ENCODE measurements at regions not wholly inside any gene's neighbourhood (a gene's known extent, or its start where the extent isn't known, plus 50 kb on each side); places are given as distances from the start of the nearest gene placed in this dataset.

DNA sequence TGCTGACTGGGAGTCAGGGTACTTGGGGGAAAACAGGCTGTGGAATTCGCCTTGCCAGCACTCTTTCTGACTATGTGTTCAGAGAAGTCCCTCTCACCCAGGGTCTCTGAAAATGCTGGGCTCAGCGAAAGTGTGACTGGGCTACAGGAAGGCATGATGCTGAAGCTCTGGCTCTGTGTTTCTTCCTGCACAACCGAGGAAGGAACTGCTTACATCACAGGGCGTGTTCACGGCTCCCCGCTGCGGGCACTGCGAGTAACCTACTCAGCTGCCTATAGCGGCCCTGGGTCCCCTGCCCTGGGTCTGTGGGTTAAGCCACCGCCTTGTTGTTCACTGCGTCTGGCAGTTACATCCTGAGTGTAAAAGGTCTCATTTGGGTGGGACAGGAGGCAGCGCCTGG, 222.4 kb upstream of the IRX4 start:
- TF ChIP-seq CTCF (conservative IDR thresholded peaks at IDR 0.05; ENCODE audit: low read depth, low read length): no peak
- no peak overlapping the region for H3K9ac ChIP-seq
- H3K27ac ChIP-seq: no peak overlapping the region
- no peak overlapping the region for H3K4me3 ChIP-seq (IDR thresholded peaks at IDR 0.05; ENCODE audit: insufficient read depth, low read depth, low read length)
- H3K79me2 ChIP-seq (ENCODE audit: insufficient read depth, low read depth): no peaks in the 10 kb centered on the region
- H3K27me3 ChIP-seq (ENCODE audit: insufficient read depth, low read depth): no peaks in the 10 kb centered on the region
- H3K4me2 ChIP-seq: no peak overlapping the region
- H3K4me1 ChIP-seq (ENCODE audit: low read depth, poor library complexity, severe bottlenecking): no peaks in the 10 kb centered on the region
- no peaks in the 10 kb centered on the region for H3K36me3 ChIP-seq (ENCODE audit: insufficient read depth)
- no peak overlapping the region for H2AFZ ChIP-seq (ENCODE audit: low read depth)
- no peaks in the 10 kb centered on the region for H4K20me1 ChIP-seq (ENCODE audit: insufficient read depth)

DNA sequence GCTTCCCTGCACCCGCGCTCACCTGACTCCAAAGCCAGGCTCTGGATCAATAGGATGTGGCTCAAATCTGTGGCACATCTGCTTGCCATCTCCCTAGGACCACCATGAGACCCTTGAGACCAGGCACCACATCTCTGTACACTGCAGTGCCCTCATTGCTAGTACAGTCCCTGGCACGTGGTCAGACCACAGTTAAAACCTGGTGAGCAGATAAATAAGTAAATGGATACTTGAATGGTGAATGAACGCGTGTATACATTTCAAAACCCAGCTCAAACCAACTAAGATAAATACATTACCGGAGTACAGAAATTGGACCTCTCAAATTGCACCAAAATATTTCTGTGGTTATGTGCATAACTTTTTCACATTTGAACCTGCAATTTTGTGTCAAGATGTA, 221.2 kb upstream of the IRX4 start:
- Histone ChIP-seq H3K4me1 (ENCODE audit: low read depth, poor library complexity, severe bottlenecking) (no peaks in the 10 kb centered on the region), H4K20me1 (ENCODE audit: insufficient read depth) (no peaks in the 10 kb centered on the region), H3K4me2 (no peak overlapping the region), H3K4me3 (IDR thresholded peaks at IDR 0.05; ENCODE audit: insufficient read depth, low read depth, low read length) (no peak overlapping the region), H2AFZ (ENCODE audit: low read depth) (no peak overlapping the region), H3K27me3 (ENCODE audit: insufficient read depth, low read depth) (no peaks in the 10 kb centered on the region), H3K79me2 (ENCODE audit: insufficient read depth, low read depth) (no peaks in the 10 kb centered on the region), H3K9ac (no peak overlapping the region), H3K27ac (no peak overlapping the region), H3K36me3 (ENCODE audit: insufficient read depth) (no peaks in the 10 kb centered on the region)
- TF ChIP-seq CTCF (conservative IDR thresholded peaks at IDR 0.05; ENCODE audit: low read depth, low read length): no peak

DNA sequence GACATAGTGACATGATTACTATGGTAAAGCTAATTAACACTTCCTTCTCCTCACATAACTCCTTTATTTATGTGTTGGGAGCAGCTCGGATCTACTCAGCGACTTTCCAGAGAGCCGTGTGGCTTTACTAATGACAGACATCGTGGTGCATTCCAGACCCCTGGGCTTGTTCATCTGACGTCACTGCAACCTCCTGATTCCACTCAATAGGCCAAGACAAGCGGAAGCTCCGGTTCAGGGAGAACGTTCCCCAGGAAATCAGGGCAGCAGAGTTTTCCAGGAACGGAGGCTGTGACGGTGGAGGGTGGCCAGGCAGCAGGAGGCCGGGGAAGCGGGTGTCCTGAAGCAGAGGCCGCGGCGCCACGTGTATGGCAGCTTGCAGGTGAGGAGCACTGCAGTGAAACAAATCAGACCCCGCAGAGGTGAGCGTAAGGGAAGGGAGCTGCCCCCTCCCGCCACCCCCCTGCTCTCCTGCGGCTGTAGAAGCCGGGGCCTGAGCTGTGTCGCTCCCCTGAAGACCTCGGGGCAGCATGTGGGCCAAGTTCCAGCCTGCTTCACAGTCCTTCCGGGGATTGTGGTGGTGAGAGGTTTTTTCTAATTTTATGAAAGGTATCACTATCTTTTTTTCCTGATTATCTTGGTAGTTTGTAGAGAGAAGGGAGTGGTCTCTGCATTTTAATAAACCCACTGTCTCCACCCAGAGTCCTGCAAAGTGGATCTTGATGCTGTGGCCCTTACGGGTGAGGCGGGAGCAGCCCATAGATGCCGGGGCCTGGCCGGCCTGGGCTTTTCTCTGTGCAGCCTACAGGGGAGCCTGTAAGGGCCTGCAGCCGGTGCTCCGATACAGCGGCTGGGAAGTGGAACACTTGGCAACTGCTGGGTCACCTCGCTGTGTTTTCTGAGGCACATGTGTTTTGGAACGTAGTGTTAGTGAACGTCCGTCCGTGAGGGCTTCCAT, 220.4 kb upstream of the IRX4 start:
- no peak overlapping the region for H3K27ac ChIP-seq
- H3K27me3 ChIP-seq (ENCODE audit: insufficient read depth, low read depth): no peaks in the 10 kb centered on the region
- H3K36me3 ChIP-seq (ENCODE audit: insufficient read depth): no peaks in the 10 kb centered on the region
- no peaks in the 10 kb centered on the region for H4K20me1 ChIP-seq (ENCODE audit: insufficient read depth)
- no peaks in the 10 kb centered on the region for H3K79me2 ChIP-seq (ENCODE audit: insufficient read depth, low read depth)
- TF ChIP-seq CTCF (conservative IDR thresholded peaks at IDR 0.05; ENCODE audit: low read depth, low read length): no peak
- H3K4me2 ChIP-seq: no peak overlapping the region
- H3K4me1 ChIP-seq (ENCODE audit: low read depth, poor library complexity, severe bottlenecking): no peaks in the 10 kb centered on the region
- H2AFZ ChIP-seq (ENCODE audit: low read depth): no peak overlapping the region
- H3K9ac ChIP-seq: no peak overlapping the region
- H3K4me3 ChIP-seq (IDR thresholded peaks at IDR 0.05; ENCODE audit: insufficient read depth, low read depth, low read length): no peak overlapping the region

- H3K4me3 ChIP-seq (IDR thresholded peaks at IDR 0.05; ENCODE audit: insufficient read depth, low read depth, low read length): no peak overlapping the region
- no peak overlapping the region for H2AFZ ChIP-seq (ENCODE audit: low read depth)
- no peaks in the 10 kb centered on the region for H3K4me1 ChIP-seq (ENCODE audit: low read depth, poor library complexity, severe bottlenecking)
- H3K79me2 ChIP-seq (ENCODE audit: insufficient read depth, low read depth): no peaks in the 10 kb centered on the region
- H3K9ac ChIP-seq: no peak overlapping the region
- H3K27ac ChIP-seq: no peak overlapping the region
- no peaks in the 10 kb centered on the region for H4K20me1 ChIP-seq (ENCODE audit: insufficient read depth)
- no peak overlapping the region for H3K4me2 ChIP-seq
- H3K36me3 ChIP-seq (ENCODE audit: insufficient read depth): no peaks in the 10 kb centered on the region
- TF ChIP-seq CTCF (conservative IDR thresholded peaks at IDR 0.05; ENCODE audit: low read depth, low read length): no peak
- H3K27me3 ChIP-seq (ENCODE audit: insufficient read depth, low read depth): no peaks in the 10 kb centered on the region
Observed at GRCh38 chr5:2101685-2102084, 219.0 kb upstream of the IRX4 start.

All from KMS-11 (cell line).